GM21423 (cell line): ENCODE measurements at regions not wholly inside any gene's neighbourhood (a gene's known extent, or its start where the extent isn't known, plus 50 kb on each side); places are given as distances from the start of the nearest gene placed in this dataset.
"Not testable (repeated sequence)": the region's sequence is repeated elsewhere in the genome, so short reads cannot be mapped to it uniquely, and the experiment has no call there.

Experiments
- ATAC-seq: cut with Tn5 transposase; IDR thresholded peaks from one replicate; pipeline ENCODE4 v1.9.1; 2021; ENCODE audit warnings: mild to moderate bottlenecking, moderate library complexity; ENCODE audit not compliant: unreplicated experiment

GRCh38 chr14:22271838-22272799 lies 316.9 kb downstream of the DAD1 start:
- no peak for ATAC-seq

- no peak for ATAC-seq
These were observed 320.1 kb downstream of the DAD1 start for GRCh38 chr14:22268875-22269274.

GRCh38 chr14:22266683-22267082 lies 322.3 kb downstream of the DAD1 start:
- ATAC-seq, result no peak

- ATAC-seq, result no peak
These were observed 322.9 kb downstream of the DAD1 start for GRCh38 chr14:22266142-22266442.

GRCh38 chr14:22265319-22266141 lies 323.5 kb downstream of the DAD1 start:
- ATAC-seq, result no peak

- no peak for ATAC-seq
These were observed 324.3 kb downstream of the DAD1 start for GRCh38 chr14:22264759-22265158.

- no peak for ATAC-seq
These were observed 325.1 kb downstream of the DAD1 start for GRCh38 chr14:22263961-22264360.

- ATAC-seq, result no peak
These were observed 326.1 kb downstream of the DAD1 start for GRCh38 chr14:22262881-22263280.

GRCh38 chr14:22255017-22255950 lies 333.7 kb downstream of the DAD1 start:
- ATAC-seq, result no peak

- ATAC-seq, result no peak
These were observed 336.3 kb downstream of the DAD1 start for GRCh38 chr14:22252686-22253085.

GRCh38 chr14:22251090-22251489 lies 337.9 kb downstream of the DAD1 start:
- no peak for ATAC-seq

- ATAC-seq, result no peak
These were observed 339.3 kb downstream of the DAD1 start for GRCh38 chr14:22249770-22250169.

- no peak for ATAC-seq
These were observed 344.9 kb downstream of the DAD1 start for GRCh38 chr14:22243971-22244581.

GRCh38 chr14:22238320-22238719 lies 350.7 kb downstream of the DAD1 start:
- not testable (repeated sequence) for ATAC-seq

GRCh38 chr14:22233377-22233776 lies 355.6 kb downstream of the DAD1 start:
- ATAC-seq, result no peak

GRCh38 chr14:22232933-22233332 lies 356.1 kb downstream of the DAD1 start:
- ATAC-seq, result no peak

GRCh38 chr14:22232486-22232885 lies 356.5 kb downstream of the DAD1 start:
- no peak for ATAC-seq

GRCh38 chr14:22231018-22231417 lies 358.0 kb downstream of the DAD1 start:
- no peak for ATAC-seq

GRCh38 chr14:22230517-22230916 lies 358.5 kb downstream of the DAD1 start:
- ATAC-seq, result no peak

GRCh38 chr14:22227084-22227483 lies 361.9 kb downstream of the DAD1 start:
- ATAC-seq, result no peak
